Liver (tissue), 8 donors: ENCODE measurements at regions not wholly inside any gene's neighbourhood (a gene's known extent, or its start where the extent isn't known, plus 50 kb on each side); places are given as distances from the start of the nearest gene placed in this dataset.

ENCODE experiments used
- DNase-seq: peaks from one replicate; pipeline ENCODE4 v3.0.0-alpha.2; 2017; ENCODE audit warnings: low spot score
- H3K27ac ChIP-seq, 2 donors: one replicate each; pipeline ENCODE4 v1.7.0; 2013; ENCODE audit warnings: inconsistent platforms in 2 of 2, low read length in 2 of 2, control low read depth in 1 of 2, low read depth in 1 of 2, mild to moderate bottlenecking in 1 of 2
- H3K27me3 ChIP-seq, 4 donors: one replicate each; pipeline versions ENCODE4 v1.6.1 to v1.7.0; 2013; ENCODE audit warnings: low read length in 3 of 4, inconsistent platforms in 1 of 4, mild to moderate bottlenecking in 1 of 4, moderate library complexity in 1 of 4; ENCODE audit not compliant: control insufficient read depth in 4 of 4, insufficient read depth in 4 of 4
- H3K36me3 ChIP-seq, 4 donors: one replicate each; pipeline versions ENCODE4 v1.6.1 to v1.7.0; 2013; ENCODE audit warnings: low read length in 3 of 4, mild to moderate bottlenecking in 3 of 4, low read depth in 1 of 4, moderate library complexity in 1 of 4; ENCODE audit not compliant: control insufficient read depth in 4 of 4, insufficient read depth in 3 of 4
- H3K4me1 ChIP-seq, 4 donors: one replicate each; pipeline versions ENCODE4 v1.6.1 to v1.7.0; 2013; ENCODE audit warnings: low read length in 3 of 4, mild to moderate bottlenecking in 3 of 4, moderate library complexity in 1 of 4; ENCODE audit not compliant: control insufficient read depth in 4 of 4, insufficient read depth in 4 of 4
- H3K4me3 ChIP-seq, 3 donors: one replicate each; pipeline versions ENCODE4 v1.6.1 to v1.7.0; 2013; ENCODE audit warnings: low read length in 3 of 3, control low read depth in 1 of 3, low read depth in 1 of 3, mild to moderate bottlenecking in 1 of 3
- H3K9ac ChIP-seq, 2 donors: one replicate each; pipeline ENCODE4 v1.7.0; 2013; ENCODE audit warnings: low read length in 2 of 2, mild to moderate bottlenecking in 2 of 2, moderate library complexity in 2 of 2, control low read depth in 1 of 2, low read depth in 1 of 2
- H3K9me3 ChIP-seq, 4 donors: one replicate each; pipeline versions ENCODE4 v1.6.1 to v1.7.0; 2013; ENCODE audit warnings: low read length in 3 of 4; ENCODE audit not compliant: control insufficient read depth in 4 of 4
- CTCF ChIP-seq: fragments of 150-350 bp; IDR thresholded peaks from 2 replicates; pipeline ENCODE4 v1.5.1; 2017; ENCODE audit warnings: improper control_type of control experiment, low read depth, low read length; ENCODE audit not compliant: missing input control
- EGR1 ChIP-seq, 2 donors: IDR thresholded peaks; 2 replicates each; pipeline ENCODE4 v1.6.1; 2016 to 2018; ENCODE audit warnings: antibody characterized with exemption in 2 of 2, low read depth in 2 of 2
- FOXA1 ChIP-seq: IDR thresholded peaks from 2 replicates; pipeline ENCODE4 v1.6.1; 2016; ENCODE audit warnings: antibody characterized with exemption
- FOXA2 ChIP-seq: IDR thresholded peaks from 2 replicates; pipeline ENCODE4 v1.6.1; 2016; ENCODE audit warnings: antibody characterized with exemption
- GABPA ChIP-seq, 2 donors: IDR thresholded peaks in 1 of 2; conservative IDR thresholded peaks in 1 of 2; 2 replicates each; pipeline ENCODE4 v1.6.1; 2016; ENCODE audit warnings: antibody characterized with exemption in 2 of 2, mild to moderate bottlenecking in 1 of 2, moderate library complexity in 1 of 2
- HNF4A ChIP-seq, 2 donors: conservative IDR thresholded peaks; 2 replicates each; pipeline ENCODE4 v1.6.1; 2016; ENCODE audit warnings: antibody characterized with exemption in 2 of 2, mild to moderate bottlenecking in 2 of 2
- HNF4G ChIP-seq: IDR thresholded peaks from 2 replicates; pipeline ENCODE4 v1.6.1; 2016; ENCODE audit warnings: antibody characterized with exemption
- JUND ChIP-seq, 2 donors: IDR thresholded peaks; 2 replicates each; pipeline ENCODE4 v1.6.1; 2016; ENCODE audit warnings: antibody characterized with exemption in 2 of 2
- MAX ChIP-seq: IDR thresholded peaks from 2 replicates; pipeline ENCODE4 v1.6.1; 2016; ENCODE audit warnings: antibody characterized with exemption
- NR2F2 ChIP-seq: IDR thresholded peaks from 2 replicates; pipeline ENCODE4 v1.6.1; 2016; ENCODE audit warnings: antibody characterized with exemption
- RAD21 ChIP-seq, 2 donors: IDR thresholded peaks; 2 replicates each; pipeline ENCODE4 v1.6.1; 2016; ENCODE audit warnings: antibody characterized with exemption in 2 of 2, mild to moderate bottlenecking in 2 of 2
- REST ChIP-seq: IDR thresholded peaks from 2 replicates; pipeline ENCODE4 v1.6.1; 2016; ENCODE audit warnings: antibody characterized with exemption, mild to moderate bottlenecking
- RXRA ChIP-seq, 2 donors: IDR thresholded peaks; 2 replicates each; pipeline ENCODE4 v1.6.1; 2017 to 2018; ENCODE audit warnings: antibody characterized with exemption in 2 of 2, mild to moderate bottlenecking in 1 of 2
- SP1 ChIP-seq: IDR thresholded peaks from 2 replicates; pipeline ENCODE4 v1.6.1; 2018; ENCODE audit warnings: antibody characterized with exemption, mild to moderate bottlenecking
- TAF1 ChIP-seq: conservative IDR thresholded peaks from 2 replicates; pipeline ENCODE4 v1.6.1; 2016; ENCODE audit warnings: antibody characterized with exemption, mild to moderate bottlenecking
- YY1 ChIP-seq: IDR thresholded peaks from 2 replicates; pipeline ENCODE4 v1.6.1; 2016; ENCODE audit warnings: antibody characterized with exemption, mild to moderate bottlenecking
- ZBTB33 ChIP-seq: IDR thresholded peaks from 2 replicates; pipeline ENCODE4 v1.6.1; 2016; ENCODE audit warnings: antibody characterized with exemption
- WGBS: extraction: QIAGEN DNeasy Blood & Tissue Kit; methylation state at CpG from one replicate; pipeline ENCODE4 v1.1.7; 2013; 5-methylcytosine and 5-hydroxymethylcytosine counted together
- TF ChIP-seq, protein P1 (sequence below): IDR thresholded peaks from 2 replicates; pipeline ENCODE4 v1.6.1; 2016; ENCODE audit warnings: antibody characterized with exemption
- donor health status: healthy.
- donor health status: healthy.
- donor health status: healthy.
- donor health status: healthy.
- donor health status: healthy.

GRCh38 chr12:88908345-88908744 is 328.1 kb upstream of the KITLG start (continued):
- TF ChIP-seq, protein P1, sequence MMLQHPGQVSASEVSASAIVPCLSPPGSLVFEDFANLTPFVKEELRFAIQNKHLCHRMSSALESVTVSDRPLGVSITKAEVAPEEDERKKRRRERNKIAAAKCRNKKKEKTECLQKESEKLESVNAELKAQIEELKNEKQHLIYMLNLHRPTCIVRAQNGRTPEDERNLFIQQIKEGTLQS = no peak

GRCh38 chr12:88904705-88905104 is 324.4 kb upstream of the KITLG start:
- Histone ChIP-seq H3K4me3 (no peak overlapping the region), H3K27me3 (no peaks in the 10 kb centered on the region), H3K9ac (no peak overlapping the region), H3K36me3 (no peaks in the 10 kb centered on the region), H3K27ac (no peak overlapping the region), H3K9me3 (no peaks in the 10 kb centered on the region), H3K4me1 (peaks cover 2 to 11% (median 6%) of the 10 kb centered on the region in 4 donors)
- DNase-seq = no peak
- 38% methylated on average over 4 of the region's 4 CpGs for WGBS
- TF ChIP-seq RAD21 (IDR thresholded peaks at IDR 0.05) = no peak
- TF ChIP-seq FOXA1 = no peak
- no peak for TF ChIP-seq ZBTB33
- TF ChIP-seq MAX = no peak
- peak; percentile 61 for TF ChIP-seq FOXA2
- TF ChIP-seq SP1 = no peak
- no peak for TF ChIP-seq EGR1 (IDR thresholded peaks at IDR 0.05; ENCODE audit: low read depth in 2 of 2)
- TF ChIP-seq REST = peak; percentile 12
- no peak for TF ChIP-seq NR2F2
- no peak for TF ChIP-seq JUND (IDR thresholded peaks at IDR 0.05)
- TF ChIP-seq RXRA (IDR thresholded peaks at IDR 0.05) = peak in 1 of 2 donors; percentile 20
- TF ChIP-seq HNF4G = no peak
- TF ChIP-seq GABPA (IDR thresholded peaks at IDR 0.05 in 1 of 2, conservative IDR thresholded peaks at IDR 0.05 in 1 of 2) = no peak
- TF ChIP-seq TAF1 = no peak
- TF ChIP-seq YY1 = no peak
- TF ChIP-seq CTCF = no peak
- TF ChIP-seq HNF4A (conservative IDR thresholded peaks at IDR 0.05) = peak; percentile 35 to 64
- TF ChIP-seq, protein P1 = no peak
